VCaP (cell line): ENCODE measurements at regions not wholly inside any gene's neighbourhood (a gene's known extent, or its start where the extent isn't known, plus 50 kb on each side); places are given as distances from the start of the nearest gene placed in this dataset.

Experiments
- H3K27ac ChIP-seq: fragments of 450-650 bp; 2 replicates; pipeline ENCODE4 v1.5.1; 2017
- TF ChIP-seq, protein P1 (sequence below): fragments of 450-650 bp; conservative IDR thresholded peaks from 2 replicates; pipeline ENCODE4 v1.5.1; 2017; ENCODE audit warnings: mild to moderate bottlenecking, moderate library complexity

DNA sequence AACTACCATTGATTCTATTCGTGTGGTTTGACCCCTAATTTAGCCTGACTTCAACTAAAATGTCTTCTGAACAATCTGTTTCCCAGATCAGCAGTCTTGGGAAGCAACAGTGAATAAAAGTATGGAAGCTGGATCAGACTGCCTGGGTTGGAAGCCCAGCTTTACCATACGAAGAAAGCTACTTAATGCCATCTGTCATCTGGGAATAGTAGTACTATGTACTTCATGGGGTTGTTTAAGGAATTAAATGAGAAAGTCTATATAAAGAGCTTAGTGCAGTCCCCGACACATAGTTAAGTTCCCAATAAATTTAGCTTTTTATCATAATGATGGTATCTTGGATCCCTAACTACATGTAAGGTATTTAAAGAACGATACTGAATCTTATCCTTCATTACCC, 151.5 kb upstream of the ERCC4 start:
- no peak overlapping the region for H3K27ac ChIP-seq
- TF ChIP-seq, protein P1, sequence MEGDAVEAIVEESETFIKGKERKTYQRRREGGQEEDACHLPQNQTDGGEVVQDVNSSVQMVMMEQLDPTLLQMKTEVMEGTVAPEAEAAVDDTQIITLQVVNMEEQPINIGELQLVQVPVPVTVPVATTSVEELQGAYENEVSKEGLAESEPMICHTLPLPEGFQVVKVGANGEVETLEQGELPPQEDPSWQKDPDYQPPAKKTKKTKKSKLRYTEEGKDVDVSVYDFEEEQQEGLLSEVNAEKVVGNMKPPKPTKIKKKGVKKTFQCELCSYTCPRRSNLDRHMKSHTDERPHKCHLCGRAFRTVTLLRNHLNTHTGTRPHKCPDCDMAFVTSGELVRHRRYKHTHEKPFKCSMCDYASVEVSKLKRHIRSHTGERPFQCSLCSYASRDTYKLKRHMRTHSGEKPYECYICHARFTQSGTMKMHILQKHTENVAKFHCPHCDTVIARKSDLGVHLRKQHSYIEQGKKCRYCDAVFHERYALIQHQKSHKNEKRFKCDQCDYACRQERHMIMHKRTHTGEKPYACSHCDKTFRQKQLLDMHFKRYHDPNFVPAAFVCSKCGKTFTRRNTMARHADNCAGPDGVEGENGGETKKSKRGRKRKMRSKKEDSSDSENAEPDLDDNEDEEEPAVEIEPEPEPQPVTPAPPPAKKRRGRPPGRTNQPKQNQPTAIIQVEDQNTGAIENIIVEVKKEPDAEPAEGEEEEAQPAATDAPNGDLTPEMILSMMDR = no peak

DNA sequence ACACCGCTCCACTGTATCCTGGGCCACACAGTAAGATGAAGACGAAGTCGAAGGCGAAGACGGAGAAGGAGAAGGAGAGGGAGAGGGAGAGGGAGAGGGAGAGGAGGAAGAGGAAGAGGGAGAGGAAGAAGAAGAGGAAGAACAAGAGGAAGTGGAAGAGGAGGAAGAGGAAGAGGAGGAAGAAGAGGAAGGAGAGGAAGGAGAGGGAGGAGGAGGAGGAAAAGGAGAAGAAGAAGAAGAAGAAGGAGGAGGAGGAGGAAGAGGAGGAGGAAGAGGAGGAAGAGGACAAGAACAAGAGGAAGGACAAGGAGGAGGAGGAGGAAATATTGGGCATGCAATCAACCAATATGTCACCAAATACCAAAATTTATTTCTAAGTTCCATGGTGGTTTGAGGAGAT, 149.5 kb upstream of the ERCC4 start:
- H3K27ac ChIP-seq = no peak overlapping the region
- TF ChIP-seq, protein P1 = no peak

DNA sequence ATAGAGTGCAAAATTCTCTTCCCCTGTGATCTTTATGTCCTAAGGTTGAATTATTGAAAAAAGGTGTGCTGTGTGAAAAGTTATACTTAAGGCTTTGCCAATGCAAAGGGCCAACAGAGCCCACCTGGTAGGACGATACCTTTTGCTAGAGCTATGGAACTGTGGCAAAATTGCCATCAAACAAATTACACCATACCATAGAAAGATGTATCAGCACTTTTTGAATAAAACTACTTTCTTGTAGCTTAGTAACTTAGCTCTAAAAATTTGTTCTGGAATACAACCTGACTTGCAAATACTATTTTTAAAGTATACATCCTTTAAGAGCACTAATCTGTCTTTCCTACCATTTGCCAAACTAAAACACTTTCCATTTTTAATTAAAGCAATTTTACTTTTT, 147.2 kb upstream of the ERCC4 start:
- TF ChIP-seq, protein P1 = no peak
- no peak overlapping the region for H3K27ac ChIP-seq

DNA sequence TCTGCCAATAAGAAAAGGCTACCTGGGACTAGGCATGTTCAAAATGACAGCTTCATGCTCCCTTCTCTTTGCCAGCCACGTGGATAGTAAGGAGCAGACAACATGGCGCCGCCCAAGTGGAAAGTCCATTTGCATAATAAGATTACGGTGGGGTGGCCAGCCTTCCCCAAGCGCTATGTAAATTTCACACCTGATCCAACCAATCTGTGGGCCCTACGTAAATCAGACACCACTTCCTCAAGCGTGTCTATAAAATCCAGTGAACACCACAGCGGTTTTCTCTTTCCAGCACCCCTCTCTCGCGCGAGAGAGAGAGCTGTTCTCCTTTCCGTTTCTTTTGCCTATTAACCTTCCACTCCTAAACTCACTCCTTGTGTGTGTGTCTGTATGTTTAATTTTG, 140.3 kb upstream of the ERCC4 start:
- TF ChIP-seq, protein P1 = no peak
- no peak overlapping the region for H3K27ac ChIP-seq

DNA sequence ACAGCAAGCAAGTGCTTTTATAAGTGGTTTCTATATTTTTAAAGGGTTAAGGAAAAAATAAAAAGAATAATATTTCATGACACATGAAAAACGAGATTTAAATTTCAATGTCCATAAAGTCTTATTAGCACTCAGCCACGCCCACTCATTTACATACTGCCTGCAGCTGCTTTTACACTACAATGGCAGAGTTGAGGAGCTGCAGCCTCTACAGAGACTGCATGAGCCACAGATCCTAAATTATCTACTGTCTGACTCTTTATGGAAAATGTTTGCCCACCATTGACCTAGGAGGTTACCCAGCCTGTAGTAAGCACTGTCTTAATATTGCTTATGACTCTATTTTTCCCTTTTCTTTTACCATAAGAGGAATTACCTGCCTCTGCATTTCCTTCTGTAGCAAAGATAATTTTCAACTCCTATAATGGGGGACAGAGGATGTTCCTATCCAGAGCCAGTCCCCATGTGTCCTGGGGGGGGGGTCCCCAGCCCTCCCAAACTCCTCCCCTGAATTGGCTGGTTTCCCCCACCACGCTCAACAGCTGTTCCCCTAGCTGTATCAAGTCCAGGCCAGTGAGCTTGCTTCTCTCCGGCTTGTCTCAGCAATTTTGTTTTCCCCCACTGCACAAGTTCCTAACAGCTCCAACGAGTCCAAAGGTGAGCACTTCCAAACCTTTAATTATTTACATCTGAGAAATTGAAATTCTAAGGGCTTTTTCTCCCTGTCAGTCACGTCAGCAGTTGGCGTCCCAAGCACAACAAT, 139.4 kb upstream of the ERCC4 start:
- TF ChIP-seq, protein P1 = no peak
- no peak overlapping the region for H3K27ac ChIP-seq

DNA sequence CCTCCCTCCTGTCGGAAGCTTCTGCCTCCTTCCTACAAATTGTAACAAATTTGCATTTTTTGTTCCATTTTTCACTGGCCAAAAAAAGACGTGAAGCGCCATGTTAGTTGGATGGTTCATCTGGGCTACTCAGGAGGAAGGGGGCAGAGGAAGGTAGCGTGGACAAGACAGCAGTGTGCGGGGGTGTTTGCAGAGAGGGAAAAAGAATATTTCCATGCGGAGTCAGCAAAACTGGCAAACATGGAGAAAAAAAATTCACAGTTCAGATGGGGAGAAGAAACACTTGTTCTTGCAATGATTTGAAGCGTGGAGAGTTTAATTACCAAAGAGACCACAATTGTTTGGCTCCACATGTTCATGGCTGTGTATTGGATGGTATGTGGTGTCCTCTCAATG, 138.8 kb upstream of the ERCC4 start:
- no peak overlapping the region for H3K27ac ChIP-seq

DNA sequence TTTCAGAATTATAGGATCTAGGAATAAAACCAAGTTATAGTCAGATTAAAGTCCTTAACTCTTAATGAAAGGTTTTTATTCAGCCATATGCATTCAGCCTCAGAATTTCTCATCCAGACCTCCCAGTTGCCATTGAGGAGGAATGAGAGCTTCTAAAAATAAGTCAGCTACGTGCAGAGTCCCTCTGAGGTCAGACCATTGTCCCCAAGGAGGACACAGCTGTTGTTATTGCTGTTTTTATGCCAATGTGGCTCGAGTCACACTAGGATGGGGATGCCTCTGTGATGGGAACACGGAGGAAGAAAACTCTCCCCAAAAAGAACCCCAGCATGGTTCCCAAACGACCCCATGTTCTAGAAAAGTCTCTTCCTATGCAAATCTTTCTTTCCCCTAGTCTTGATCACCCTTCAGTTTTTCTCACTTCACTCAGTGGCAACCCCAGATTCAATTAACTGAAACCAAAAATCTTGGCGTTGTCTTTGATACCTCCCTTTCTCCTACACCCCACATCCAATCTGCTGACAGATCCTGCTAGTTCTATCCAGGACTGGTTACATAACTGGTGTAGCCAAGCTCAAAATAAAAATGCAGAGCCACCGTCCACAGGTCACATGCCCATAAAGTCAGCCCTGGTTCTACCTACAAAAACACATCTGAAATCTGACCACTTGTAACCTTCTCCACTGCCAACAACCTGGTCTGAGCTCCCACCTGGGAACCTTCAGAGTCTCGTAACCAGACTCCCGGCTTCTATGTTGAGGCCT, 138.2 kb upstream of the ERCC4 start:
- H3K27ac ChIP-seq = no peak overlapping the region
- TF ChIP-seq, protein P1 = no peak

More for the DNA sequence above, 138.8 kb upstream of the ERCC4 start:
- TF ChIP-seq, protein P1 = no peak
